ENCODE measurements at regions not wholly inside any gene's neighbourhood (a gene's known extent, or its start where the extent isn't known, plus 50 kb on each side); places are given as distances from the start of the nearest gene placed in this dataset.

- 84% methylated on average over 4 of the region's 4 CpGs for WGBS, 2 donors
- DNase-seq (no peak), ATAC-seq (no peak)
- peaks cover 0 to 9% (median 0%) of the 10 kb centered on the region in 9 donors for H3K4me1 ChIP-seq
- no peak for TF ChIP-seq CTCF (IDR thresholded peaks at IDR 0.05)
- intact Hi-C loops (cut with DNase I) = no loop called here
- no peaks in the 10 kb centered on the region for H3K27me3 ChIP-seq
- no peaks in the 10 kb centered on the region for H3K36me3 ChIP-seq
- no peak overlapping the region for H3K4me3 ChIP-seq
- H3K27ac ChIP-seq = no peak overlapping the region
- H3K9me3 ChIP-seq = no peaks in the 10 kb centered on the region
These were observed 76.9 kb upstream of the SHISA2 start for GRCh38 chr13:26128676-26129075.

DNA sequence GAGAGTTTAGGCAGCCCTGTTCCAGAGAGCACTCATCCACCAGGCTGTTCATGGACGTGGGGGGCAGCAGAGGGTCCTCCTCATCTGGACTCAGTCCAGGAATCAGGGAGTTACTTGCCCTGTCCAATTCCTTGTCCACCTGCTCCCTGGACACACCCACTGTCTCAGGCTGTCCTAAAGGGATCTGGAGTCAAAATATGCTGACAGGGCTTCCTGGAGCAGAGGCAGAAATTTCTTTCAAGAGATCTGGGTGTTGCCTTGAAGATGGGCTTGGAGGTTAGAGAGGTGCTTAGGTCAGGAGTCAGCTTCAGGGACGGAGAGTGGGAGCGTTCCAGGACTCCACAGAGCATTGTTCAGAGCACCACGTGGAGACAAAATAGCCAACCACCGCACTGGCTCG lies 65.8 kb upstream of the SHISA2 start:
- DNase-seq = no peak
- Histone ChIP-seq H3K27me3 (no peaks in the 10 kb centered on the region), H3K9me3 (no peaks in the 10 kb centered on the region), H3K4me1 (no peaks in the 10 kb centered on the region), H3K36me3 (no peaks in the 10 kb centered on the region), H3K4me3 (no peak overlapping the region), H3K27ac (no peak overlapping the region)
- WGBS, 2 donors = 75 to 78% methylated on average over 6 of the region's 6 CpGs
- intact Hi-C loops (cut with DNase I) = no loop called here
- TF ChIP-seq CTCF (IDR thresholded peaks at IDR 0.05) = no peak
- no peak for ATAC-seq

- ATAC-seq = no peak
- Histone ChIP-seq H3K9me3 (no peaks in the 10 kb centered on the region), H3K27ac (no peak overlapping the region), H3K27me3 (no peaks in the 10 kb centered on the region), H3K36me3 (no peaks in the 10 kb centered on the region), H3K4me3 (no peak overlapping the region), H3K4me1 (no peaks in the 10 kb centered on the region)
- 87% methylated on average over 4 of the region's 4 CpGs for whole genome bisulfite sequencing, 2 donors
- TF ChIP-seq CTCF (IDR thresholded peaks at IDR 0.05) = no peak
- intact Hi-C loops (cut with DNase I) = no loop called here
- no peak for DNase-seq
These were observed 61.0 kb upstream of the SHISA2 start for GRCh38 chr13:26112843-26113242.

DNA sequence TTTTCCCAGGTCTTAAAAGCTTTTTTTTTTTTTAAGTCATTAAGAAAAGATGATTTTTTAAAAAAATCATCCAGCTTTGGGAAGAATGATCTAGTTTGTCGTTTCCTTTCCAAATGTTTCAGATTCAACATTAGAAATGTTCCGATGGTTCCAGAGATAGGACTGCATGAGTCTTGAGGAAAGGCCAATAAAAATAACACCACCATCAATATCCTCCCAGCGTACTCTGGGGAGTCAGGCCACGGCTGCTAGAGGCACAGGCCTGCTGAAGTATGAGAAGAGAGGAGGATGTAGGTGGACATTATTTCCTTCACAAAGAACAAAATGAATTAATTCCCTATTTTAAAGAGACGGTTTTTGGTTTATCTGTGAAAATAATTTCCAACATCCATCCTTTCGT lies 60.0 kb upstream of the SHISA2 start:
- peak in 1 of 2 donors; percentile 6 for DNase-seq
- intact Hi-C loops (cut with DNase I) = no loop called here
- Histone ChIP-seq H3K27me3 (no peaks in the 10 kb centered on the region), H3K36me3 (no peaks in the 10 kb centered on the region), H3K9me3 (no peaks in the 10 kb centered on the region), H3K4me3 (no peak overlapping the region), H3K4me1 (no peaks in the 10 kb centered on the region), H3K27ac (no peak overlapping the region)
- ATAC-seq = peak in 2 of 8 donors; percentile 52 to 57
- 53 to 54% methylated on average over 6 of the region's 6 CpGs for WGBS, 2 donors
- no peak for TF ChIP-seq CTCF (IDR thresholded peaks at IDR 0.05)

Data from heart right ventricle (tissue), 16 donors.